B cell (primary cell): ENCODE measurements at regions not wholly inside any gene's neighbourhood (a gene's known extent, or its start where the extent isn't known, plus 50 kb on each side); places are given as distances from the start of the nearest gene placed in this dataset.

Experiments
- ATAC-seq: fragments of 200-7000 bp; cut with Tn5 transposase; one replicate; pipeline ENCODE4 v1.10.0; 2021; ENCODE audit warnings: low read depth, mild to moderate bottlenecking, moderate number of reproducible peaks, moderate library complexity
- CTCF ChIA-PET: fragments of 350-600 bp; sonication (Branson Sonifier 250); formaldehyde crosslinking; loops from one replicate; lab custom pipeline; 2021; ENCODE audit warnings: antibody characterized with exemption, inconsistent platforms; lab: Charles Lee
- POLR2A ChIA-PET: fragments of 350-600 bp; sonication (Branson Sonifier 250); formaldehyde crosslinking; loops from one replicate; lab custom pipeline; 2021; ENCODE audit warnings: antibody characterized with exemption; lab: Charles Lee
- DNase-seq: peaks from one replicate; pipeline ENCODE4 v3.0.0; 2013
- H2AFZ ChIP-seq: 2 replicates; pipeline ENCODE4 v1.6.1; 2012; ENCODE audit warnings: mild to moderate bottlenecking, low read depth, low read length; ENCODE audit not compliant: insufficient read depth, poor library complexity, severe bottlenecking
- H3K27ac ChIP-seq, 2 donors: 1 replicate in 1 of 2; 2 replicates in 1 of 2; pipeline ENCODE4 v1.5.1; 2012 to 2013; ENCODE audit warnings: low read length in 2 of 2, mild to moderate bottlenecking in 2 of 2, moderate library complexity in 1 of 2
- H3K27me3 ChIP-seq, 4 experiments: fragments of 200-600 bp in 1 of 4; sonication (generic) in 1 of 4; replicated peaks in 1 of 4; 1 replicate in 2 of 4; 2 replicates in 2 of 4; pipeline versions ENCODE4 v1.6.1 to v1.7.0; 2013 to 2016; ENCODE audit warnings: low read length in 3 of 4, mild to moderate bottlenecking in 2 of 4, mixed read lengths in 1 of 4, moderate library complexity in 1 of 4; ENCODE audit not compliant: insufficient read depth in 4 of 4, control insufficient read depth in 3 of 4; ENCODE audit errors: control extremely low read depth in 1 of 4
- H3K36me3 ChIP-seq, 2 experiments: replicated peaks in 1 of 2; 1 replicate in 1 of 2; 2 replicates in 1 of 2; pipeline versions ENCODE4 v1.6.1 to v1.7.1; 2013; ENCODE audit warnings: low read length in 1 of 2; ENCODE audit not compliant: insufficient read depth in 2 of 2, control insufficient read depth in 1 of 2; ENCODE audit errors: control extremely low read depth in 1 of 2, extremely low read depth in 1 of 2
- H3K4me1 ChIP-seq, 2 donors: fragments of 200-600 bp in 1 of 2; sonication (generic) in 1 of 2; 1 replicate in 1 of 2; 2 replicates in 1 of 2; pipeline versions ENCODE4 v1.5.1 to v1.6.1; 2013 to 2017; ENCODE audit warnings: low read length in 2 of 2; ENCODE audit not compliant: control insufficient read depth in 2 of 2, insufficient read depth in 2 of 2
- H3K4me2 ChIP-seq: replicated peaks from 2 replicates; pipeline ENCODE3; 2012; ENCODE audit warnings: mild to moderate bottlenecking, low read depth, low read length; ENCODE audit not compliant: poor library complexity, severe bottlenecking
- H3K4me3 ChIP-seq, 5 experiments: fragments of 200-600 bp in 1 of 5; sonication (generic) in 1 of 5; 1 replicate in 3 of 5; 2 replicates in 2 of 5; pipeline versions ENCODE4 v1.5.1 to v1.7.0; 2011 to 2016; ENCODE audit warnings: low read length in 4 of 5, mild to moderate bottlenecking in 4 of 5, low read depth in 2 of 5, control low read depth in 1 of 5, moderate library complexity in 1 of 5; ENCODE audit not compliant: insufficient read depth in 1 of 5; ENCODE audit errors: control extremely low read depth in 1 of 5, extremely low read depth in 1 of 5
- H3K79me2 ChIP-seq: fragments of 200-600 bp; sonication (generic); one replicate; pipeline ENCODE4 v1.6.0; 2016; ENCODE audit warnings: low read length; ENCODE audit not compliant: control insufficient read depth, insufficient read depth
- H3K9ac ChIP-seq: fragments of 200-600 bp; sonication (generic); 2 replicates; pipeline ENCODE4 v1.6.1; 2017; ENCODE audit warnings: mild to moderate bottlenecking, low read length, moderate library complexity
- H3K9me3 ChIP-seq, 3 donors: one replicate each; pipeline versions ENCODE4 v1.6.1 to v1.7.1; 2013; ENCODE audit warnings: low read length in 2 of 3; ENCODE audit not compliant: control insufficient read depth in 2 of 3, insufficient read depth in 1 of 3; ENCODE audit errors: control extremely low read depth in 1 of 3
- H4K20me1 ChIP-seq: 2 replicates; pipeline ENCODE4 v1.6.0; 2012; ENCODE audit warnings: mild to moderate bottlenecking, low read length; ENCODE audit not compliant: insufficient read depth, control insufficient read depth, poor library complexity, severe bottlenecking
- H3K27ac Mint-ChIP-seq: one replicate; pipeline ENCODE4 v1.8.0; 2021; ENCODE audit warnings: mixed read lengths
- H3K27me3 Mint-ChIP-seq: one replicate; pipeline ENCODE4 v1.8.0; 2021; ENCODE audit warnings: mixed read lengths
- H3K4me1 Mint-ChIP-seq: one replicate; pipeline ENCODE4 v1.8.0; 2021; ENCODE audit warnings: mixed read lengths
- H3K4me3 Mint-ChIP-seq: one replicate; pipeline ENCODE4 v1.8.0; 2021; ENCODE audit warnings: mixed read lengths
- H3K9me3 Mint-ChIP-seq: one replicate; pipeline ENCODE4 v1.8.0; 2022; ENCODE audit warnings: mixed read lengths; ENCODE audit not compliant: insufficient read depth
- EZH2 ChIP-seq: IDR thresholded peaks from 2 replicates; pipeline ENCODE4 v1.6.1; 2012; ENCODE audit warnings: borderline replicate concordance, low read depth, mild to moderate bottlenecking, moderate library complexity, low read length; ENCODE audit not compliant: insufficient read depth, poor library complexity, severe bottlenecking
- WGBS: methylation state at CpG from one replicate; pipeline ENCODE4 v1.1.5; 2013; ENCODE audit warnings: missing lambda C conversion rate; ENCODE audit not compliant: insufficient coverage; 5-methylcytosine and 5-hydroxymethylcytosine counted together
- intact Hi-C: fragments of 100-400 bp; cut with micrococcal nuclease; formaldehyde crosslinking; loops from one replicate; pipeline ENCODE4 v1.10.0; 2022
- TF ChIP-seq, protein P1 (sequence below): fragments of 200-600 bp; IDR thresholded peaks from one replicate; pipeline ENCODE4 v1.8.0; 2022; ENCODE audit warnings: antibody characterized with exemption, mild to moderate bottlenecking

DNA sequence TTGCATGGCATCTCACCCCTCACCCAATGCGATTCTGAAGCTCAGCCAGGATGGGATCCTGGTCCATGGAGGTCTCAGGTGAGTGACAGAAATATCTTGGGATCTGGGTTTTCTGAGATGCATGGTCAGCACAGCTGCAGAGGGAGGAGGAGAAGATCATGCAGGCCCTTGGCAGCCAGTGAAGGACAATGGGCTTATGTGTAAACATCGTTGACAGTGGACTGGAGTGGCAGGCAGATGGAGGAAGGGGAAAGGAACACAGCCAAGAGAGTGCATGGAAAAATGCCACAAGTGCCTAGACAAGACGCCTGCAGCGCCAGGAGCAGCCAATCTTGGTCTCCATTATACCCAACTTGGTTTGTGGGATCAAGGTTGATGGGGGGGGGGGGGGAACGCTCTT, 347.9 kb downstream of the MCTP2 start:
- no peak for ATAC-seq
- peaks cover 2% of the 10 kb centered on the region for H3K4me1 Mint-ChIP-seq

DNA sequence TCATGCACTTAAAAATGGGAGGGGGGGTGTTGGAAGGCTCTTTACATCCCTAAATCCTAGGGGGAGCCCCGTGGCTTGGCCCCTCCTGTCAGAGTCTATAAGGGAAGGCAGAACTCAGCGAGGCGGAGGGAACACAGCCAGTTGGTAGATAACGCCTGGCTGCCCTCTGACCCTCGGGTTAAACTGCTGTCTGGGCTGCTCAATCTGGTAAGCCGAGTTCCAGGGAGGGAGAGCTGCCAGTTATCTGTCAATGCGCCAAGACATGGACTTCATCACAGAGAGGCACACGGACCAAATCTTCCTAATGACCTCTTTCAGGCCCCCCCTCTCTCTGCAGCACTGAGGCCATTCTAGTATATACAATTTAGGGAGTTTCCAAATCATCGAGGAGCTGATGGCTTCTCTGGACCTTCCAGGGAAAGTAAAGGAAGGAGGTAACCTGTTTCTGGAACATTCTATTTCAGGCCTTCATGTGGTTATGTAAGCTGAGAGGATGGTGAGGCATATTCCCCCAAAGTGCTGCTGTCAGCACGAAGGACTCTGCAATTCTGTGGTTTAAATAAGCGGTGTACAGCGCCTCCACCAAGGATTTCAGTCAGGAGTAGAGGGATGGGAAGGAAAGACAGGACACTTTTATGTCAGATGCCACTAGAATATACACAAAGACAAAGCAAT, 349.0 kb downstream of the MCTP2 start:
- Mint-ChIP-seq H3K4me3 (no peak overlapping the region), H3K27ac (no peak overlapping the region), H3K4me1 (peaks cover 9% of the 10 kb centered on the region), H3K27me3 (peaks cover 70% of the 10 kb centered on the region), H3K9me3 (no peaks in the 10 kb centered on the region)
- H3K27ac ChIP-seq, result no peak overlapping the region
- TF ChIP-seq EZH2, result no peak
- TF ChIP-seq, protein P1, sequence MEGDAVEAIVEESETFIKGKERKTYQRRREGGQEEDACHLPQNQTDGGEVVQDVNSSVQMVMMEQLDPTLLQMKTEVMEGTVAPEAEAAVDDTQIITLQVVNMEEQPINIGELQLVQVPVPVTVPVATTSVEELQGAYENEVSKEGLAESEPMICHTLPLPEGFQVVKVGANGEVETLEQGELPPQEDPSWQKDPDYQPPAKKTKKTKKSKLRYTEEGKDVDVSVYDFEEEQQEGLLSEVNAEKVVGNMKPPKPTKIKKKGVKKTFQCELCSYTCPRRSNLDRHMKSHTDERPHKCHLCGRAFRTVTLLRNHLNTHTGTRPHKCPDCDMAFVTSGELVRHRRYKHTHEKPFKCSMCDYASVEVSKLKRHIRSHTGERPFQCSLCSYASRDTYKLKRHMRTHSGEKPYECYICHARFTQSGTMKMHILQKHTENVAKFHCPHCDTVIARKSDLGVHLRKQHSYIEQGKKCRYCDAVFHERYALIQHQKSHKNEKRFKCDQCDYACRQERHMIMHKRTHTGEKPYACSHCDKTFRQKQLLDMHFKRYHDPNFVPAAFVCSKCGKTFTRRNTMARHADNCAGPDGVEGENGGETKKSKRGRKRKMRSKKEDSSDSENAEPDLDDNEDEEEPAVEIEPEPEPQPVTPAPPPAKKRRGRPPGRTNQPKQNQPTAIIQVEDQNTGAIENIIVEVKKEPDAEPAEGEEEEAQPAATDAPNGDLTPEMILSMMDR, result no peak
- H3K9me3 ChIP-seq, result no peaks in the 10 kb centered on the region
- intact Hi-C loops, result no loop called here
- H3K4me3 ChIP-seq, result no peak overlapping the region
- no peak for ATAC-seq
- H3K9ac ChIP-seq, result no peak overlapping the region
- 82% methylated on average over 6 of the region's 12 CpGs for WGBS
- H3K79me2 ChIP-seq, result no peaks in the 10 kb centered on the region
- ChIA-PET POLR2A (no interaction called here), CTCF (no interaction called here)
- peaks cover 0 to 17% (median 14%) of the 10 kb centered on the region in 4 experiments for H3K27me3 ChIP-seq
- H4K20me1 ChIP-seq, result no peaks in the 10 kb centered on the region
- H2AFZ ChIP-seq, result no peak overlapping the region
- no peaks in the 10 kb centered on the region for H3K36me3 ChIP-seq
- H3K4me2 ChIP-seq, result no peak overlapping the region
- DNase-seq, result no peak
- H3K4me1 ChIP-seq, result no peaks in the 10 kb centered on the region

More for the DNA sequence above, 347.9 kb downstream of the MCTP2 start:
- Mint-ChIP-seq H3K9me3 (no peaks in the 10 kb centered on the region), H3K27ac (no peak overlapping the region), H3K27me3 (peaks cover 66% of the 10 kb centered on the region), H3K4me3 (no peak overlapping the region)
- H3K27me3 ChIP-seq, result peaks cover 0 to 16% (median 9%) of the 10 kb centered on the region in 4 experiments
- DNase-seq, result no peak
- no peaks in the 10 kb centered on the region for H3K79me2 ChIP-seq
- no peaks in the 10 kb centered on the region for H4K20me1 ChIP-seq
- H3K9ac ChIP-seq, result no peak overlapping the region
- H3K4me3 ChIP-seq, result no peak overlapping the region
- WGBS, result 60% methylated on average over 1 of the region's 5 CpGs
- TF ChIP-seq, protein P1, result no peak
- TF ChIP-seq EZH2, result no peak
- H3K27ac ChIP-seq, result no peak overlapping the region
- ChIA-PET POLR2A (no interaction called here), CTCF (interaction anchor here (0.5 kb wide), 1 partner anchor 20 kb away, joined by 5 read pairs; no protein-coding TSS in a partner anchor)
- intact Hi-C loops, result no loop called here
- no peaks in the 10 kb centered on the region for H3K36me3 ChIP-seq
- H3K9me3 ChIP-seq, result no peaks in the 10 kb centered on the region
- H3K4me1 ChIP-seq, result no peaks in the 10 kb centered on the region
- H3K4me2 ChIP-seq, result no peak overlapping the region
- no peak overlapping the region for H2AFZ ChIP-seq
